Thyroid gland (tissue), 4 donors: ENCODE measurements at regions not wholly inside any gene's neighbourhood (a gene's known extent, or its start where the extent isn't known, plus 50 kb on each side); places are given as distances from the start of the nearest gene placed in this dataset.

ENCODE experiments used
- POLR2A ChIP-seq, 2 donors: fragments of 450-650 bp; IDR thresholded peaks; one replicate each; pipeline ENCODE4 v1.6.1; 2017; ENCODE audit warnings: antibody characterized with exemption in 2 of 2, mild to moderate bottlenecking in 2 of 2, moderate library complexity in 1 of 2
- TF ChIP-seq, protein P1 (sequence below), 6 experiments: fragments of 200-600 bp in 3 of 6; fragments of 450-650 bp in 3 of 6; sonication (generic) in 3 of 6; IDR thresholded peaks; one replicate each; pipeline ENCODE4 v1.5.1; 2016 to 2019; ENCODE audit warnings: antibody characterized with exemption in 6 of 6, mild to moderate bottlenecking in 2 of 6, inconsistent platforms in 1 of 6, moderate library complexity in 1 of 6

DNA sequence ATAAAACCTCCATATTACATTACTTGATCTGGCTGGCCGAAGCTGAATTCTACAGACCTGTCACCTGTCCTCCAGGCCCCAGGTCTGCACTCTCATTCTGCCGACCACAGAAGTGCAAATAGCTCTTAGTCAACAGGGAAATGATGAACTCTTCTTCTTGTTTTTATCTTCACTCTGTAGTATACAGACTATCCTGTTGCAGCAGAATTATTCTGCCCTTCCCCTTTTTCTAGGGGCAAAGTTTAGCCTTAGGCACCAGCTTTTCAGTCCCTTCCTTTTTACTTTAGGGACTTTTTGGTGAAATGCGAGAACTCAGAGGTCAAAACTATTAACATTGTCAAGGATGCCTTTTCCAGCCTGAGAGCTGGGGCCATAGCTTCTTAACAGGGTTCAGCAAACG, 229.6 kb upstream of the EGLN3 start:
- TF ChIP-seq POLR2A (IDR thresholded peaks at IDR 0.05), result no peak
- TF ChIP-seq, protein P1, sequence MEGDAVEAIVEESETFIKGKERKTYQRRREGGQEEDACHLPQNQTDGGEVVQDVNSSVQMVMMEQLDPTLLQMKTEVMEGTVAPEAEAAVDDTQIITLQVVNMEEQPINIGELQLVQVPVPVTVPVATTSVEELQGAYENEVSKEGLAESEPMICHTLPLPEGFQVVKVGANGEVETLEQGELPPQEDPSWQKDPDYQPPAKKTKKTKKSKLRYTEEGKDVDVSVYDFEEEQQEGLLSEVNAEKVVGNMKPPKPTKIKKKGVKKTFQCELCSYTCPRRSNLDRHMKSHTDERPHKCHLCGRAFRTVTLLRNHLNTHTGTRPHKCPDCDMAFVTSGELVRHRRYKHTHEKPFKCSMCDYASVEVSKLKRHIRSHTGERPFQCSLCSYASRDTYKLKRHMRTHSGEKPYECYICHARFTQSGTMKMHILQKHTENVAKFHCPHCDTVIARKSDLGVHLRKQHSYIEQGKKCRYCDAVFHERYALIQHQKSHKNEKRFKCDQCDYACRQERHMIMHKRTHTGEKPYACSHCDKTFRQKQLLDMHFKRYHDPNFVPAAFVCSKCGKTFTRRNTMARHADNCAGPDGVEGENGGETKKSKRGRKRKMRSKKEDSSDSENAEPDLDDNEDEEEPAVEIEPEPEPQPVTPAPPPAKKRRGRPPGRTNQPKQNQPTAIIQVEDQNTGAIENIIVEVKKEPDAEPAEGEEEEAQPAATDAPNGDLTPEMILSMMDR (IDR thresholded peaks at IDR 0.05), result no peak
